ENCODE measurements at regions not wholly inside any gene's neighbourhood (a gene's known extent, or its start where the extent isn't known, plus 50 kb on each side); places are given as distances from the start of the nearest gene placed in this dataset.

GRCh38 chr2:156164091-156164720 lies 168.3 kb downstream of the NR4A2 start:
- no peak for DNase-seq

GRCh38 chr2:156158808-156159207 lies 173.7 kb downstream of the NR4A2 start:
- no peak for DNase-seq

GRCh38 chr2:156157670-156158069 lies 174.9 kb downstream of the NR4A2 start:
- DNase-seq: no peak

- DNase-seq: no peak
Measured at GRCh38 chr2:156156580-156156979, 175.9 kb downstream of the NR4A2 start.

- DNase-seq: no peak
Measured at GRCh38 chr2:156155319-156155718, 177.2 kb downstream of the NR4A2 start.

- no peak for DNase-seq
Measured at GRCh38 chr2:156151351-156151750, 181.2 kb downstream of the NR4A2 start.

- DNase-seq: peak; percentile 20
Measured at GRCh38 chr2:156147594-156148330, 184.8 kb downstream of the NR4A2 start.

GRCh38 chr2:156145976-156146375 lies 186.5 kb downstream of the NR4A2 start:
- no peak for DNase-seq

- DNase-seq: no peak
Measured at GRCh38 chr2:156145469-156145868, 187.1 kb downstream of the NR4A2 start.

- no peak for DNase-seq
Measured at GRCh38 chr2:156136566-156136965, 196.0 kb downstream of the NR4A2 start.

- DNase-seq: no peak
Measured at GRCh38 chr2:156134887-156135286, 197.6 kb downstream of the NR4A2 start.

GRCh38 chr2:156132941-156133340 lies 199.6 kb downstream of the NR4A2 start:
- DNase-seq: no peak

- no peak for DNase-seq
Measured at GRCh38 chr2:156132130-156132529, 200.4 kb downstream of the NR4A2 start.

- no peak for DNase-seq
Measured at GRCh38 chr2:156129227-156129626, 203.3 kb downstream of the NR4A2 start.

- no peak for DNase-seq
Measured at GRCh38 chr2:156125018-156125417, 207.5 kb downstream of the NR4A2 start.

GRCh38 chr2:156124458-156124857 lies 208.1 kb downstream of the NR4A2 start:
- no peak for DNase-seq

- DNase-seq: no peak
Measured at GRCh38 chr2:156118753-156119416, 213.6 kb downstream of the NR4A2 start.

- no peak for DNase-seq
Measured at GRCh38 chr2:156116113-156116512, 216.4 kb downstream of the NR4A2 start.

- DNase-seq: peak; percentile 29
Measured at GRCh38 chr2:156115338-156115737, 217.2 kb downstream of the NR4A2 start.

- DNase-seq: no peak
Measured at GRCh38 chr2:156112323-156112722, 220.2 kb downstream of the NR4A2 start.

- no peak for DNase-seq
Measured at GRCh38 chr2:156110890-156111289, 221.6 kb downstream of the NR4A2 start.

- DNase-seq: no peak
Measured at GRCh38 chr2:156099382-156099781, 233.1 kb downstream of the NR4A2 start.

GRCh38 chr2:156098506-156098905 lies 234.0 kb downstream of the NR4A2 start:
- DNase-seq: no peak

- DNase-seq: no peak
Measured at GRCh38 chr2:156088587-156088986, 243.9 kb downstream of the NR4A2 start.

Measured in NCI-H226 (cell line).